HUES6 (cell line): ENCODE measurements at regions not wholly inside any gene's neighbourhood (a gene's known extent, or its start where the extent isn't known, plus 50 kb on each side); places are given as distances from the start of the nearest gene placed in this dataset.

Experiments
- H3K27ac ChIP-seq: 2 replicates; pipeline ENCODE4 v1.7.0; 2013; ENCODE audit warnings: low read depth, mild to moderate bottlenecking, low read length, inconsistent platforms
- H3K27me3 ChIP-seq: 2 replicates; pipeline ENCODE4 v1.6.1; 2013; ENCODE audit warnings: low read length; ENCODE audit not compliant: control insufficient read depth, insufficient read depth
- H3K36me3 ChIP-seq: 2 replicates; pipeline ENCODE4 v1.6.1; 2013; ENCODE audit warnings: low read length; ENCODE audit not compliant: control insufficient read depth, insufficient read depth
- H3K4me1 ChIP-seq: 2 replicates; pipeline ENCODE4 v1.6.1; 2013; ENCODE audit warnings: low read length; ENCODE audit not compliant: control insufficient read depth, insufficient read depth
- H3K4me3 ChIP-seq: 2 replicates; pipeline ENCODE4 v1.5.1; 2013; ENCODE audit warnings: low read depth, low read length
- H3K9ac ChIP-seq: one replicate; pipeline ENCODE4 v1.6.1; 2013; ENCODE audit warnings: mild to moderate bottlenecking, low read length
- H3K9me3 ChIP-seq: 2 replicates; pipeline ENCODE4 v1.6.1; 2013; ENCODE audit warnings: low read depth, low read length; ENCODE audit not compliant: control insufficient read depth, insufficient read depth

- no peak overlapping the region for H3K27ac ChIP-seq
- H3K36me3 ChIP-seq, result no peaks in the 10 kb centered on the region
- no peak overlapping the region for H3K9ac ChIP-seq
- H3K9me3 ChIP-seq, result no peaks in the 10 kb centered on the region
- no peak overlapping the region for H3K4me3 ChIP-seq
- H3K27me3 ChIP-seq, result no peaks in the 10 kb centered on the region
- H3K4me1 ChIP-seq, result peaks cover 7% of the 10 kb centered on the region; the same call in 1 of the 2 replicates
Observed at GRCh38 chr11:92885600-92885999, 83.9 kb upstream of the MTNR1B start.

GRCh38 chr11:92886243-92886905 is 83.1 kb upstream of the MTNR1B start:
- H3K9ac ChIP-seq, result no peak overlapping the region
- H3K4me1 ChIP-seq, result peaks cover 4% of the 10 kb centered on the region; the same call in 1 of the 2 replicates
- H3K4me3 ChIP-seq, result no peak overlapping the region
- no peaks in the 10 kb centered on the region for H3K36me3 ChIP-seq
- H3K9me3 ChIP-seq, result no peaks in the 10 kb centered on the region
- no peaks in the 10 kb centered on the region for H3K27me3 ChIP-seq
- H3K27ac ChIP-seq, result no peak overlapping the region

GRCh38 chr11:92888696-92889095 is 80.8 kb upstream of the MTNR1B start:
- peaks cover 4% of the 10 kb centered on the region; the same call in 1 of the 2 replicates for H3K4me1 ChIP-seq
- H3K4me3 ChIP-seq, result no peak overlapping the region
- no peaks in the 10 kb centered on the region for H3K36me3 ChIP-seq
- H3K27ac ChIP-seq, result no peak overlapping the region
- H3K27me3 ChIP-seq, result no peaks in the 10 kb centered on the region
- H3K9ac ChIP-seq, result no peak overlapping the region
- no peaks in the 10 kb centered on the region for H3K9me3 ChIP-seq

- Histone ChIP-seq H3K36me3 (no peaks in the 10 kb centered on the region), H3K9ac (no peak overlapping the region), H3K27ac (no peak overlapping the region), H3K27me3 (no peaks in the 10 kb centered on the region), H3K4me1 (peaks cover 4% of the 10 kb centered on the region; the same call in 1 of the 2 replicates), H3K4me3 (no peak overlapping the region), H3K9me3 (no peaks in the 10 kb centered on the region)
Observed at GRCh38 chr11:92890846-92891245, 78.6 kb upstream of the MTNR1B start.

- H3K27ac ChIP-seq, result no peak overlapping the region
- no peaks in the 10 kb centered on the region for H3K27me3 ChIP-seq
- no peaks in the 10 kb centered on the region for H3K36me3 ChIP-seq
- H3K4me1 ChIP-seq, result peaks cover 4% of the 10 kb centered on the region; the same call in 1 of the 2 replicates
- H3K4me3 ChIP-seq, result no peak overlapping the region
- no peaks in the 10 kb centered on the region for H3K9me3 ChIP-seq
- H3K9ac ChIP-seq, result no peak overlapping the region
Observed at GRCh38 chr11:92892802-92893684, 76.4 kb upstream of the MTNR1B start.

- Histone ChIP-seq H3K36me3 (no peaks in the 10 kb centered on the region), H3K27ac (no peak overlapping the region), H3K9me3 (no peaks in the 10 kb centered on the region), H3K9ac (no peak overlapping the region), H3K27me3 (no peaks in the 10 kb centered on the region), H3K4me1 (no peaks in the 10 kb centered on the region), H3K4me3 (no peak overlapping the region)
Observed at GRCh38 chr11:92894197-92894596, 75.3 kb upstream of the MTNR1B start.

- Histone ChIP-seq H3K36me3 (no peaks in the 10 kb centered on the region), H3K4me1 (no peaks in the 10 kb centered on the region), H3K4me3 (no peak overlapping the region), H3K9me3 (no peaks in the 10 kb centered on the region), H3K27ac (no peak overlapping the region), H3K9ac (no peak overlapping the region), H3K27me3 (no peaks in the 10 kb centered on the region)
Observed at GRCh38 chr11:92897487-92897886, 72.0 kb upstream of the MTNR1B start.

GRCh38 chr11:92902417-92902816 is 67.0 kb upstream of the MTNR1B start:
- Histone ChIP-seq H3K36me3 (no peaks in the 10 kb centered on the region), H3K9ac (no peak overlapping the region), H3K27me3 (no peaks in the 10 kb centered on the region), H3K4me1 (0 out of 2 replicates have a peak, but pooled peaks cover 3% of the 10 kb centered on the region), H3K9me3 (0 out of 2 replicates have a peak, but pooled peaks cover 8% of the 10 kb centered on the region), H3K4me3 (no peak overlapping the region), H3K27ac (no peak overlapping the region)

- Histone ChIP-seq H3K4me1 (0 out of 2 replicates have a peak, but pooled peaks cover 4% of the 10 kb centered on the region), H3K27ac (no peak overlapping the region), H3K36me3 (no peaks in the 10 kb centered on the region), H3K9ac (no peak overlapping the region), H3K9me3 (0 out of 2 replicates have a peak, but pooled peaks cover 8% of the 10 kb centered on the region), H3K27me3 (no peaks in the 10 kb centered on the region), H3K4me3 (no peak overlapping the region)
Observed at GRCh38 chr11:92907671-92908070, 61.8 kb upstream of the MTNR1B start.

GRCh38 chr11:92909214-92909613 is 60.2 kb upstream of the MTNR1B start:
- Histone ChIP-seq H3K9me3 (0 out of 2 replicates have a peak, but pooled peaks cover 7% of the 10 kb centered on the region), H3K4me3 (no peak overlapping the region), H3K9ac (no peak overlapping the region), H3K36me3 (no peaks in the 10 kb centered on the region), H3K4me1 (0 out of 2 replicates have a peak, but pooled peaks cover 4% of the 10 kb centered on the region), H3K27ac (no peak overlapping the region), H3K27me3 (no peaks in the 10 kb centered on the region)

GRCh38 chr11:92911478-92911877 is 58.0 kb upstream of the MTNR1B start:
- Histone ChIP-seq H3K9me3 (no peaks in the 10 kb centered on the region), H3K27me3 (no peaks in the 10 kb centered on the region), H3K27ac (no peak overlapping the region), H3K4me1 (0 out of 2 replicates have a peak, but pooled peaks cover 4% of the 10 kb centered on the region), H3K36me3 (no peaks in the 10 kb centered on the region), H3K9ac (no peak overlapping the region), H3K4me3 (no peak overlapping the region)
